OCI-LY1 (cell line): ENCODE measurements at regions not wholly inside any gene's neighbourhood (a gene's known extent, or its start where the extent isn't known, plus 50 kb on each side); places are given as distances from the start of the nearest gene placed in this dataset.

Source experiments
- EZH2 ChIP-seq: fragments of 200-600 bp; sonication (generic), shearing (Covaris generic); IDR thresholded peaks from 2 replicates; pipeline ENCODE4 v1.8.0; 2017; ENCODE audit warnings: borderline replicate concordance, mixed run types, mild to moderate bottlenecking, antibody characterized with exemption, low read length, moderate library complexity, mixed read lengths
- TF ChIP-seq, protein P1 (sequence below): fragments of 200-600 bp; sonication (generic), shearing (Covaris generic); IDR thresholded peaks from 2 replicates; pipeline ENCODE4 v1.5.1; 2017; ENCODE audit warnings: mild to moderate bottlenecking, antibody characterized with exemption, low read length, moderate library complexity, mixed read lengths

DNA sequence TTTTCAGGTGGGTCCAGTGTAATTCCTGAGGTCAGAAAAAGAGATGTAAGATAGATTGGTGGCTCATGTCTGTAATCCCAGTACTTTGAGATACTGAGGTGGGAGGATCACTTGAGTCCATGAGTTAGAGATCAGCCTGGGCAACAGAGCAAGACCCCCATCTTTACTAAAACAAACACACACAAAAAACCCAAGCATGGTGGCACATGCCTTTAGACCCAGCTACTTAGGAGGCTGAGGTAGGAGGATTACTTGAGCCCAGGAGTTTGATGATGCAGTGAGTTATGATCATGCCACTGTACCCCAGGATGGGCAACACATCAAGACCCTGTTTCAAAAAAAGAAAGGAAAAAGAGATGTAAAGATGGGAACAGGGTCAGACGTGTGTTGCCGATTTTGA, 857.4 kb upstream of the NDST4 start:
- TF ChIP-seq, protein P1, sequence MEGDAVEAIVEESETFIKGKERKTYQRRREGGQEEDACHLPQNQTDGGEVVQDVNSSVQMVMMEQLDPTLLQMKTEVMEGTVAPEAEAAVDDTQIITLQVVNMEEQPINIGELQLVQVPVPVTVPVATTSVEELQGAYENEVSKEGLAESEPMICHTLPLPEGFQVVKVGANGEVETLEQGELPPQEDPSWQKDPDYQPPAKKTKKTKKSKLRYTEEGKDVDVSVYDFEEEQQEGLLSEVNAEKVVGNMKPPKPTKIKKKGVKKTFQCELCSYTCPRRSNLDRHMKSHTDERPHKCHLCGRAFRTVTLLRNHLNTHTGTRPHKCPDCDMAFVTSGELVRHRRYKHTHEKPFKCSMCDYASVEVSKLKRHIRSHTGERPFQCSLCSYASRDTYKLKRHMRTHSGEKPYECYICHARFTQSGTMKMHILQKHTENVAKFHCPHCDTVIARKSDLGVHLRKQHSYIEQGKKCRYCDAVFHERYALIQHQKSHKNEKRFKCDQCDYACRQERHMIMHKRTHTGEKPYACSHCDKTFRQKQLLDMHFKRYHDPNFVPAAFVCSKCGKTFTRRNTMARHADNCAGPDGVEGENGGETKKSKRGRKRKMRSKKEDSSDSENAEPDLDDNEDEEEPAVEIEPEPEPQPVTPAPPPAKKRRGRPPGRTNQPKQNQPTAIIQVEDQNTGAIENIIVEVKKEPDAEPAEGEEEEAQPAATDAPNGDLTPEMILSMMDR = no peak
- no peak for TF ChIP-seq EZH2
